ENCODE measurements at regions not wholly inside any gene's neighbourhood (a gene's known extent, or its start where the extent isn't known, plus 50 kb on each side); places are given as distances from the start of the nearest gene placed in this dataset.

GRCh38 chr3:168212664-168213285 lies 117.1 kb upstream of the GOLIM4 start:
- DNase-seq = no peak

GRCh38 chr3:168205451-168205850 lies 109.7 kb upstream of the GOLIM4 start:
- DNase-seq = no peak

DNA sequence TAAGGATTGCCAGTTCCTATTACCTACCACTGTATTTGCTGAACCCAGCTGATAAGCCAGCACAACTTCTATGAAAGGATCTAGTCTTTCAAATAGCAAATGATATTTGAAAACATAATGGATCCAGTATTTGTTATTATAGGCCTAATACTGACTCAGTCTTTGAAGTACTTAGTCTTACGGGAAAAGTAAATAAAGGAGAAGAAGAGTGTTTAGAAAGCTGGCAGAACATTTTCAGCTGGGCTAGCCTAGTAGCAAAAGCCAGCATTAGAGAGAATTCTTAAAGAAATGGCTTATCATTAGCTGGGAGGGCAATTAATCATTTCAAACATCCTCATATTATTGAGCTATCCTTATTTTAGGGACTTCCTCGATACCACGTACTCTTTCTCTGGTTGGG lies 101.4 kb upstream of the GOLIM4 start:
- no peak for DNase-seq

DNA sequence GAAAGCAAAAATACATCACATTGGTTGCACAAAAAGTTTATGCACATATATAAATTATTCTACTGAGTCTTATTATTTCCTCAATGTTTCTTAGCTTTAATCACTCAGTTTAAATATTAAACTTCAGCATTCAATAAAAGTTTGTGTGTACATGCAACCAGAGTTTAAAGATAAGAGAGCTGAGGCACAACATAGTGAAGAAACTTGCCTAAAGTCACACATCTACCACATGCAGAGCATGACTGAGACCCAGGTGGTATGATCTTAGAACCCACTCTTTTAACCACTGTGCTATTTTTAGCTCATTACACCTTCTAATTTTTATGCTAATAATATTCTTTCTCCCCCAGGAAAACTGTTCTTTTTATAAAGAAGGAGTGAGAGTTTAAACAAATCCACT lies 96.1 kb upstream of the GOLIM4 start:
- DNase-seq = no peak

DNA sequence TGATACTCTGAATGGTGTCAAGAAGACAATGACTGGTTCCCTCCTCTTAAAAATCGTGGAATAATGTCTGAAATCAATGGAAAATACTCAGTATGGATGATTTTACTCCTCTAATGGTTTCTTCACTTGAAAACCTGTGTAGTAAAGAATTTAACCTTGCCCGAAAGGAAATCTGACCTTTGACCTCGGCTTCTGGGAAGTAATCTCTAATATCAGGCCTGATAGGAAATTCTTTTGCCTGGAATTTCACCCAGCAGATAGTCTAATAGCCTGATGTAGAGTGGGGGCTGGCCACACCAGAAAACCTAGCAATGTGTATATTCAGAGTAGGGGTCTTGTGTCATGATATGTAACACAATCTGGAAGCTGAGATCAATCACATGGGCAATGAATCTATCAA lies 91.5 kb upstream of the GOLIM4 start:
- no peak for DNase-seq

GRCh38 chr3:168186293-168186983 lies 90.7 kb upstream of the GOLIM4 start:
- DNase-seq = no peak

- DNase-seq = no peak
These were observed 88.0 kb upstream of the GOLIM4 start for GRCh38 chr3:168183774-168184173.

GRCh38 chr3:168168743-168169142 lies 73.0 kb upstream of the GOLIM4 start:
- no peak for DNase-seq

- peak; percentile 56 for DNase-seq
These were observed 69.9 kb upstream of the GOLIM4 start for GRCh38 chr3:168165390-168166269.

- DNase-seq = no peak
These were observed 66.4 kb upstream of the GOLIM4 start for GRCh38 chr3:168162172-168162571.

GRCh38 chr3:168161696-168162095 lies 66.0 kb upstream of the GOLIM4 start:
- no peak for DNase-seq

GRCh38 chr3:168157903-168158302 lies 62.2 kb upstream of the GOLIM4 start:
- DNase-seq = no peak

DNA sequence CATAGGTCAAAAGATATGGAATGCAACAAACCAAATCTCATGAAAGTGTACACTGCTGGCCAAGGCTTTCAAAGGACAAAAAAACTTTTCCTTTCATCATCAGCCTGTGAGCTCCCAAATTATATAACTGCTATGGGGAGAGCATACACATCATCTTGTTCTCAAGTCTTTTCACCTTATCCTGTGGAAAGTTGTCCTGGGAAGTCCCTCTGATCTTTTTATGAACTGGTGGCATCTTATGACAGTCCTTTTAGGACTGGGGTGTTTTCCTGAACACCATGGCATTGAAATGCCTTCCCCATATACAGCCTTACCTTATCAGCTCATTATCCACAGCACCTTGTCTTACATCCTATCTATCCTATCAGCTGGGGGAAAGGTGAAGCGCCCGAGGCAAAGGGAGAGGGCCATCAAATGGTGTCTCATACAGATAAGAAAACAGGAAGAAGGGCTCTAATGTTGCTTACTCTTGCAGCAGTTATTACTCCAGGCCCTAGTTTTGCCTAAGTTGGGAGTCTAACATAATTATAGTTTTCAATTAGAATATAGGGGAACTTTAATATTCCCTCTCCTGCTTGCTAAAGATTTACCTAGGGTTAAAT lies 61.5 kb upstream of the GOLIM4 start:
- no peak for DNase-seq

GRCh38 chr3:168156479-168156878 lies 60.8 kb upstream of the GOLIM4 start:
- no peak for DNase-seq

GRCh38 chr3:168155303-168155702 lies 59.6 kb upstream of the GOLIM4 start:
- no peak for DNase-seq

- DNase-seq = no peak
These were observed 58.4 kb upstream of the GOLIM4 start for GRCh38 chr3:168154089-168154488.

GRCh38 chr3:168152149-168152548 lies 56.4 kb upstream of the GOLIM4 start:
- DNase-seq = no peak
